Neural cell (in vitro differentiated cells): ENCODE measurements at regions not wholly inside any gene's neighbourhood (a gene's known extent, or its start where the extent isn't known, plus 50 kb on each side); places are given as distances from the start of the nearest gene placed in this dataset.

ENCODE experiments used
- H2AFZ ChIP-seq: fragments of 200-600, 300-800 bp; sonication (generic), shearing (Covaris generic); 2 replicates; pipeline ENCODE4 v1.6.0; 2014; ENCODE audit warnings: low read depth, mild to moderate bottlenecking, antibody characterized with exemption, low read length, moderate library complexity
- H3F3A ChIP-seq: fragments of 200-600 bp; shearing (Covaris generic); 2 replicates; pipeline ENCODE4 v1.6.1; 2016; ENCODE audit warnings: mild to moderate bottlenecking, moderate library complexity, mixed read lengths, antibody characterized with exemption, low read length; ENCODE audit not compliant: insufficient read depth, poor library complexity, severe bottlenecking
- H3K27ac ChIP-seq: fragments of 200-600, 300-800 bp; sonication (generic), shearing (Covaris generic); 2 replicates; pipeline ENCODE4 v1.5.1; 2014; ENCODE audit warnings: mild to moderate bottlenecking, low read length, moderate library complexity
- H3K27me3 ChIP-seq: fragments of 300-800, 200-600 bp; sonication (generic), shearing (Covaris generic); 2 replicates; pipeline ENCODE4 v1.6.0; 2014; ENCODE audit warnings: mild to moderate bottlenecking, low read depth, low read length, moderate library complexity; ENCODE audit not compliant: insufficient read depth
- H3K36me3 ChIP-seq: fragments of 300-800, 200-600 bp; sonication (generic), shearing (Covaris generic); 2 replicates; pipeline ENCODE4 v1.5.1; 2014; ENCODE audit warnings: mild to moderate bottlenecking, antibody characterized with exemption, low read length, moderate library complexity; ENCODE audit not compliant: insufficient read depth
- H3K4me2 ChIP-seq: fragments of 300-800, 200-600 bp; sonication (generic), shearing (Covaris generic); 2 replicates; pipeline ENCODE4 v1.6.0; 2014; ENCODE audit warnings: mild to moderate bottlenecking, low read length
- H3K4me3 ChIP-seq: fragments of 300-800, 200-600 bp; sonication (generic), shearing (Covaris generic); 2 replicates; pipeline ENCODE4 v1.5.1; 2014; ENCODE audit warnings: mild to moderate bottlenecking, low read length, moderate library complexity
- H3K79me2 ChIP-seq: fragments of 200-600 bp; shearing (Covaris generic); replicated peaks from 2 replicates; pipeline ENCODE4 v1.6.0; 2014; ENCODE audit warnings: mild to moderate bottlenecking, low read length, moderate library complexity; ENCODE audit not compliant: insufficient read depth
- H3K9ac ChIP-seq: fragments of 300-800, 200-600 bp; sonication (generic), shearing (Covaris generic); 2 replicates; pipeline ENCODE4 v1.6.1; 2016; ENCODE audit warnings: mild to moderate bottlenecking, low read length, mixed read lengths
- H3K9me2 ChIP-seq: fragments of 200-600 bp; shearing (Covaris generic); 2 replicates; pipeline ENCODE4 v1.6.1; 2016; ENCODE audit warnings: mild to moderate bottlenecking, low read length, mixed read lengths; ENCODE audit not compliant: insufficient read depth
- H3K9me3 ChIP-seq: fragments of 200-600, 300-800 bp; sonication (generic), shearing (Covaris generic); 2 replicates; pipeline ENCODE4 v1.6.1; 2016; ENCODE audit warnings: mild to moderate bottlenecking, mixed run types, low read length, moderate library complexity, mixed read lengths
- H4K20me1 ChIP-seq: fragments of 200-600 bp; shearing (Covaris generic); 2 replicates; pipeline ENCODE4 v1.6.1; 2016; ENCODE audit warnings: mild to moderate bottlenecking, mixed run types; ENCODE audit not compliant: insufficient read depth
- CTCF ChIP-seq: fragments of 450-650 bp; IDR thresholded peaks from 2 replicates; pipeline ENCODE4 v1.5.1; 2014; ENCODE audit warnings: antibody characterized with exemption, mild to moderate bottlenecking, moderate library complexity; ENCODE audit not compliant: poor library complexity, severe bottlenecking
- EP300 ChIP-seq: fragments of 450-650 bp; conservative IDR thresholded peaks from 2 replicates; pipeline ENCODE4 v1.6.1; 2014; ENCODE audit warnings: antibody characterized with exemption, mild to moderate bottlenecking, moderate library complexity; ENCODE audit not compliant: poor library complexity, severe bottlenecking
- EZH2 ChIP-seq: fragments of 200-600, 300-800 bp; shearing (Covaris generic), sonication (generic); IDR thresholded peaks from 2 replicates; pipeline ENCODE4 v1.6.1; 2014; ENCODE audit warnings: antibody characterized with exemption, low read length, borderline replicate concordance, mild to moderate bottlenecking; ENCODE audit not compliant: insufficient read depth, poor library complexity, severe bottlenecking
- MXI1 ChIP-seq: fragments of 450-650 bp; conservative IDR thresholded peaks from 2 replicates; pipeline ENCODE4 v1.6.1; 2014; ENCODE audit warnings: antibody characterized with exemption, mild to moderate bottlenecking; ENCODE audit not compliant: poor library complexity, severe bottlenecking
- POLR2AphosphoS5 ChIP-seq: IDR thresholded peaks from 2 replicates; pipeline ENCODE4 v1.6.1; 2012
- RAD21 ChIP-seq: fragments of 450-650 bp; conservative IDR thresholded peaks from 2 replicates; pipeline ENCODE4 v1.6.1; 2014; ENCODE audit warnings: antibody characterized with exemption, mild to moderate bottlenecking, moderate library complexity
- REST ChIP-seq: IDR thresholded peaks from 2 replicates; pipeline ENCODE4 v1.6.1; 2012; ENCODE audit warnings: borderline replicate concordance
- SMC3 ChIP-seq: fragments of 450-650 bp; conservative IDR thresholded peaks from 2 replicates; pipeline ENCODE4 v1.6.1; 2014; ENCODE audit warnings: antibody characterized with exemption, mild to moderate bottlenecking, moderate library complexity; ENCODE audit not compliant: poor library complexity
- TAF1 ChIP-seq: IDR thresholded peaks from 2 replicates; pipeline ENCODE4 v1.6.1; 2012; ENCODE audit warnings: low read depth

GRCh38 chr10:94208315-94208714 lies 154.4 kb downstream of the NOC3L start:
- Histone ChIP-seq H3K79me2 (no peaks in the 10 kb centered on the region), H3K36me3 (no peaks in the 10 kb centered on the region), H3K4me3 (no peak overlapping the region), H3K9me3 (no peaks in the 10 kb centered on the region), H2AFZ (no peak overlapping the region), H3K9ac (no peak overlapping the region), H4K20me1 (no peaks in the 10 kb centered on the region), H3F3A (no peaks in the 10 kb centered on the region), H3K27ac (no peak overlapping the region), H3K4me2 (no peak overlapping the region), H3K27me3 (no peaks in the 10 kb centered on the region), H3K9me2 (no peaks in the 10 kb centered on the region)
- TF ChIP-seq EZH2 (no peak), MXI1 (no peak), POLR2AphosphoS5 (no peak), TAF1 (no peak), CTCF (no peak), REST (no peak), SMC3 (no peak), RAD21 (no peak), EP300 (no peak)

- H3K27ac ChIP-seq = no peak overlapping the region
- no peaks in the 10 kb centered on the region for H3K36me3 ChIP-seq
- H3F3A ChIP-seq = no peaks in the 10 kb centered on the region
- H3K27me3 ChIP-seq = no peaks in the 10 kb centered on the region
- TF ChIP-seq RAD21 (no peak), REST (no peak), EZH2 (no peak), POLR2AphosphoS5 (no peak), CTCF (no peak), MXI1 (no peak), TAF1 (no peak), SMC3 (no peak), EP300 (no peak)
- H4K20me1 ChIP-seq = no peaks in the 10 kb centered on the region
- no peaks in the 10 kb centered on the region for H3K79me2 ChIP-seq
- no peak overlapping the region for H3K9ac ChIP-seq
- H3K4me3 ChIP-seq = no peak overlapping the region
- H3K9me3 ChIP-seq = no peaks in the 10 kb centered on the region
- H3K4me2 ChIP-seq = no peak overlapping the region
- no peak overlapping the region for H2AFZ ChIP-seq
- H3K9me2 ChIP-seq = no peaks in the 10 kb centered on the region
Measured at GRCh38 chr10:94210440-94211168, 152.1 kb downstream of the NOC3L start.
